ENCODE measurements at regions not wholly inside any gene's neighbourhood (a gene's known extent, or its start where the extent isn't known, plus 50 kb on each side); places are given as distances from the start of the nearest gene placed in this dataset.
"Not testable (repeated sequence)": the region's sequence is repeated elsewhere in the genome, so short reads cannot be mapped to it uniquely, and the experiment has no call there.

GRCh38 chr7:50849991-50850390 is 67.3 kb upstream of the GRB10 start:
- H3K4me3 ChIP-seq = no peak overlapping the region
- no peaks in the 10 kb centered on the region for H3K4me1 ChIP-seq (ENCODE audit: low read depth)
- DNase-seq (no peak), ATAC-seq (no peak)
- TF ChIP-seq CTCF (IDR thresholded peaks at IDR 0.05) = no peak
- H3K36me3 ChIP-seq (ENCODE audit: low read depth) = no peaks in the 10 kb centered on the region
- intact Hi-C loops (cut with DNase I, micrococcal nuclease) = no loop called here
- H3K9me3 ChIP-seq = peaks cover 3% of the 10 kb centered on the region

GRCh38 chr7:50848203-50848602 is 65.5 kb upstream of the GRB10 start:
- peaks cover 3% of the 10 kb centered on the region for H3K9me3 ChIP-seq
- H3K4me3 ChIP-seq = no peak overlapping the region
- intact Hi-C loops (cut with DNase I, micrococcal nuclease) = no loop called here
- no peaks in the 10 kb centered on the region for H3K4me1 ChIP-seq (ENCODE audit: low read depth)
- ATAC-seq (no peak), DNase-seq (no peak)
- H3K36me3 ChIP-seq (ENCODE audit: low read depth) = no peaks in the 10 kb centered on the region
- TF ChIP-seq CTCF (IDR thresholded peaks at IDR 0.05) = no peak

- H3K4me1 ChIP-seq (ENCODE audit: low read depth); DNase-seq; H3K4me3 ChIP-seq; H3K36me3 ChIP-seq (ENCODE audit: low read depth); intact Hi-C loops (cut with DNase I, micrococcal nuclease); ATAC-seq; H3K9me3 ChIP-seq: not testable (repeated sequence)
Observed at GRCh38 chr7:50844861-50845260, 62.2 kb upstream of the GRB10 start.

- intact Hi-C loops (cut with DNase I, micrococcal nuclease) = no loop called here
- Histone ChIP-seq H3K36me3 (ENCODE audit: low read depth) (no peaks in the 10 kb centered on the region), H3K9me3 (peaks cover 3% of the 10 kb centered on the region), H3K4me3 (no peak overlapping the region), H3K4me1 (ENCODE audit: low read depth) (no peaks in the 10 kb centered on the region)
- ATAC-seq = no peak
- DNase-seq = no peak
- no peak for TF ChIP-seq CTCF (IDR thresholded peaks at IDR 0.05)
Observed at GRCh38 chr7:50842041-50842440, 59.3 kb upstream of the GRB10 start.

- no peak for DNase-seq
- intact Hi-C loops (cut with DNase I, micrococcal nuclease) = no loop called here
- ATAC-seq = no peak
Observed at GRCh38 chr7:50838675-50839377, 56.1 kb upstream of the GRB10 start.

GRCh38 chr7:50837965-50838364 is 55.3 kb upstream of the GRB10 start:
- Histone ChIP-seq H3K4me3 (no peak overlapping the region), H3K36me3 (ENCODE audit: low read depth) (no peaks in the 10 kb centered on the region), H3K9me3 (no peaks in the 10 kb centered on the region), H3K4me1 (ENCODE audit: low read depth) (no peaks in the 10 kb centered on the region)
- intact Hi-C loops (cut with DNase I, micrococcal nuclease) = no loop called here
- DNase-seq (no peak), ATAC-seq (no peak)
- TF ChIP-seq CTCF (IDR thresholded peaks at IDR 0.05) = no peak

More at GRCh38 chr7:50838675-50839377, 56.1 kb upstream of the GRB10 start:
- no peak for TF ChIP-seq CTCF (IDR thresholded peaks at IDR 0.05)
- Histone ChIP-seq H3K36me3 (ENCODE audit: low read depth) (no peaks in the 10 kb centered on the region), H3K9me3 (no peaks in the 10 kb centered on the region), H3K4me1 (ENCODE audit: low read depth) (no peaks in the 10 kb centered on the region), H3K4me3 (no peak overlapping the region)

Data from mucosa of descending colon (tissue), 3 donors.